Fibroblast of peridontal ligament (primary cell): ENCODE measurements at regions not wholly inside any gene's neighbourhood (a gene's known extent, or its start where the extent isn't known, plus 50 kb on each side); places are given as distances from the start of the nearest gene placed in this dataset.
"Not testable (repeated sequence)": the region's sequence is repeated elsewhere in the genome, so short reads cannot be mapped to it uniquely, and the experiment has no call there.

Experiments used
- DNase-seq: peaks from one replicate; pipeline ENCODE4 v3.0.0-alpha.2; 2010; ENCODE audit errors: extremely low read depth

DNA sequence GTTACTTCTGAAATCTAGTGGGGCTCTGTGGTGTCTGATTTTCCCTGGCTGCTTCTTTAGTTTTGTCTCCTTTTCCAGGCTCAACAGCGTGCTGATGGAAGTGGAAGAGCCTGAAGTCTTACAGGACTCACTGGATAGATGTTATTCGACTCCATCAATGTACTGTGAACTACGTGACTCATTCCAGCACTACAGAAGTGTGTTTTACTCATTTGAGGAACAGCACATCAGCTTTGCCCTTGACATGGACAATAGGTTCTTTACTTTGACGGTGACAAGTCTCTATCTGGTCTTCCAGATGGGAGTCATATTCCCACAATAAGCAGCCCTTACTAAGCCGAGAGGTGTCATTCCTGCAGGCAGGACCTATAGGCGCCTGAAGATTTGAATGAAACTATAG, 51.1 kb downstream of the NBPF8 start:
- DNase-seq = peak; percentile 4

DNA sequence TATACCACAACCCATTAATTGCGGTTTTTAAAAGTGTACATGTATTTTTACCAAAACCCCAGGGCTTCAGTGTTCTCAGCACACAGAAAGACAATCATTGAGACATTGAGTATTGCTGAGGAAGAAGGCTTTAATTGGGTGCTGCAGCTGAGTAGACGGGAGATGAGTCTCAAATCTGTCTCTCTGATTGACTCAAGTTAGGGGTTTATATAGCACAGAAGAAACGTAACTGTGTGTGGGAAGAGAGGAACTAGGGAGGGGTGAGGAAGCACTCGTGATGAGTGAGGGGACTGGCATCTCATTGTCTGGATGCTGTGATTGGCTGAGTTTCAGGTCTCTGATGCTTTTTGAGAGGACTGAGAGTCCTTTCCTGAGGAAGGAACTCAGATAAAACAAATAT, 62.8 kb downstream of the NBPF8 start:
- DNase-seq = not testable (repeated sequence)

DNA sequence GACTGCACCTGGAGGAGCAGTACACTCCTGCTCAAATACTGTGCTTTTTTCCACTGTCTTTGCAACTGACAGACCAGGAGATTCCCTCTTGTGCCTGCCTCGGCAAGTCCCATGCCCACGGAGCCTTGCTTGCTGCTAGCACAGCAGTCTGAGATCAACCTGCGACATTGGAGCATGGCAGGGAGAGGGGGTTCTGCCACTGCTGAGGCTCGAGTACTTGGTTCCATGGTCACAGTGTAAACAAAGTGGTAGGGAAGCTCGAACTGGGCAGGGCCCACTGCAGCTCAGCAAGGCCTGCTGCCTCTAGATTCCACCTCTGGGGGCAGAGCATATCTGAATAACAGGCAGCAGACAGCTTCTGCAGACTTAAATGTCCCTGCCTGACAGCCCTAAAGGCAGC, 63.6 kb downstream of the NBPF8 start:
- DNase-seq = not testable (repeated sequence)

DNA sequence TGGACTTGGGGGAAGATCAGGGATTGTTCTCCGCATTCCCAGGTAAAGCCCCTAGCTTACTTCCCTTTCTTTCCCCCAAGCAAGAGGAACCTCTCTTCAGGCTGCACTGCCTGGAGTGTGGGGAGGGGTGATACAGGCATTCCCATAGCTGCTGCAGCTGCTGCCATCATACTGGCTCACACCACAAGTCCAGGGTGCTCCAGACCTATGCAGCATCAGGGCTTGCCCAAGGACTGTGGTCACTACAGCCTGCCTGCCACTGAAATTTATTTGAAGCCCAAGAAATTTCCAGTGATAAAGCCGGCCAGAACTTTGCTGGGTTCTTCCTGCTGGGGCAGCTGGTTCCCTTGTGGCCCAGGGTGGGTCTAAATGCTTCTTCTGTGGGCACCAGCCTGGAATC, 72.7 kb downstream of the NBPF8 start:
- DNase-seq = not testable (repeated sequence)

DNA sequence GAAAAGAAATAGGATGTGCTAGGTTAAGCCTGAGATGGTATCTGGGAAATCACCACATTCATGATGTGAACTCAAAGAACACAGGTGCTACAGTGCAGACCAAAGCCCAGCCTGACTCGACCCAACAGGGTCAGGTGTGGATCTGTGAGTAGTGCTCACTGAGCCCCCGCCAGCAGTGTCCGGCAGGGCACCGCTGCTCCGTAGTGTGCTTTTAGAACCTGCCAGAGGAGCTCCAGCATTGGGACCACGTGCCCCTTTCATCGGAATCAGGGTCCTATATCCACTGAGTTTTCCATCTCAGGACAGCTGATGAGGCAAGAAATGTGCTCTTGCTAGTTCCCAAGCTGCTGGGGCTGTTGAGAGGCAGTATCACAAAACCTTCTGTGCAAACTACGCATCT, 74.4 kb downstream of the NBPF8 start:
- not testable (repeated sequence) for DNase-seq

DNA sequence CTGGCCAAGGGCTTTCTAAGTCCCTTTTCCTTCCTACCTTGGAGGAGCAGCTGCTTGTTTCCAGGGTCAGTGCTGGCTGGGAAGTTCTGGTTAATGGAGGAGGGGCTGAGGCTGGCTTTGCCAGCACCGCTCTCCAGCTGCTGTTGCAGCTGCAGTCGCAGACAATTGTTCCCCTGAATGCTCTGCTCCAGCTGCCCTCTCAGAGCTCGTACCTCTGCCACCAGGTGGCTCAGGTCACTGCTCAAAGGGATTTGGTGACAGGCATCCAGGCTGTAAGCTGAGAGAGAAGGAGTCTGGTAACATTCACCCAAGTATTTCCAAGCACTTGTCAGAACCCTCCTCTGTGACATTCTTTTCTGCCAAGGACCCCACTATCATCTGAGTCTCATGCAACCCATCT, 82.3 kb downstream of the NBPF8 start:
- not testable (repeated sequence) for DNase-seq

DNA sequence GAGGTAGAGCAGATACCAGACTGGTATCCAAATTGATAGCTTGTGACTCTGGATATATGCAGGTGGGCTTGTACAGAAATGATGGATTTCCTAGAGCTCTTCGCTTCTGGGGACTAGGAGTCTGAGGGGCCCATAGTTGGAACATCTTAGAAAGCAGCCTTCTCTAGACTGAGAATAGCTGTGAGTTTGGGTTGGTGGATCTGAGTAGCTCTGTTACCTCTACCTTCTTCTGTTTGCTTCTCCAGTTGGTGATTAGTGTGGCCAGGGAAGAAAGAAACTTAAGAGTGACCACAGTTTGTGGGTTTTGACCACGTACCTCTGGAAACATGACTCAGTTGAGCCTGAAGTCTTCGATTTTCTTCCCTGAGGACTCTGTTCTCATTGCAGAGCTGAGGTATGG, 88.4 kb downstream of the NBPF8 start:
- DNase-seq = not testable (repeated sequence)

DNA sequence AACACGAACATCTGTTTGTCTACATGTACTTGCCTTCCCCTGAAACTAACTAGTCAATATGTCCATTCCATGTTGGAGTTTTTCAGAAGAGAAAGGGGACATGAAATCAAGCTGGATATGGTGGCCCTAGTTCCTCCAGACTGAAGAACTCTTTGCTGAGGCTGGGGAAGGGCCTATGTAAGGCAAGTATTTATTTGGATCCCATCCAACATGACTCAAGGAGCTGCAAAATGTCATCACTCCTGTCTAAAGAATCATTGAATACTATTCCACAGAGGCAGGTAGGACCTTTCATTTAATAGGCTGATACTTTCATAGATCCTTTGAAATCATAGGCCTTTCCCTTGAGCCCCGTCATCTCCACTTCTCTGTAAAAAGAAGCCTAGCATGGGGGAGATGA, 91.5 kb downstream of the NBPF8 start:
- DNase-seq = not testable (repeated sequence)

DNA sequence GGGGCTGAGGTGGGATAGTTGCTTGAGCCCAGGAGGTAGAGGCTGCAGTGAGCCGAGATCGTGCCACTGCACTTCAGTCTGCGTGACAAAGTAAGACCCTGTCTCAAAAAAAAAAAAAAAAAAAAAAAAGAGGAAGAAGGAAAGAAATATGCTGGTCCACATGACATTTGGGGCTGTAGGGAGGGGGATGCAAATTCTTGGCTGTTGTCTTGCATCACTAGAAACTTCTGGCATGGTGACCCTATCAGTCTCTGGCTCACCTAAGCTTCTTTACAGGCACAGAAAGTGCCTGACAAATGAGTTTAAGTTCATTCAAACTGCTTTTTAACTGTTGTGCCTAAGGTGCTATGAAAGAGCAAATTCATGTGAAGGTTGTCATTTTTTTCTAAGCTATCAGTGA, 93.5 kb downstream of the NBPF8 start:
- DNase-seq = not testable (repeated sequence)

DNA sequence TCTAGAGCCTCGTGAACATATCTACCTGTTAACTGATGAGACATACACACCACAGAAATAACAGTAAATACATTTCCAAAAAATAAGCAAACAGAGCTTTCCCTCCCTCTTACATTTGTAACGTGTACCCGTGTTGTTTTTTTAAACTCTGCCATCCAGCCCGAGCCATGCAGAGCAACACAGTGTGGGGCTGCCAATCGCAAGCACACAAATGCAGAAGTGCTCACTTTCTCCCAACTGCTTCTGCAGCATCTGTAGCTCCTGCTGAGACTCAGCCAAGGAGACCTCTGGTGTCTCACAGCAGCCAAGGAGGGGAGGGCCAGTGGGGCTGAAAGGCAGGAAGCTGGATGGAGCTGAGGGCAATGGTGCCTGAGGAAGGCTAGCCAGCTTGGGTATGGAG, 94.4 kb downstream of the NBPF8 start:
- not testable (repeated sequence) for DNase-seq

DNA sequence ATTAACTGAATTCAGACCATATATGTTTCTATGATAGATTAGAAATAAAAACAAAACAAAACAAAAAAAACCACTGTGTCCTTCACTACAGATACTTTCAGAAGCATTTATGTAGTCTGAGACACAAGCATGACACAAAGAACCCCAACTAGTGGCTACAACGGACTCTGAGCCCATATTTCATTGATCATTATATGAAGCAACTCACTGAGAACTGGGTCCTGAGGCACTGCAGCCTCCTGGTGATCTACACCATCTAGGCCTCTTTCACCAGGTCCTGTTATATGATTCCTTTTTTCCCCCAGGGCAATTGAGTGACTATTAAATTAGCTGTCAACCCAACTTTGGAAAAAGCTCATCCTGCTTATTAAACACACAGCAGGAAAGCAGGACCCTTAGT, 98.3 kb downstream of the NBPF8 start:
- DNase-seq = not testable (repeated sequence)

DNA sequence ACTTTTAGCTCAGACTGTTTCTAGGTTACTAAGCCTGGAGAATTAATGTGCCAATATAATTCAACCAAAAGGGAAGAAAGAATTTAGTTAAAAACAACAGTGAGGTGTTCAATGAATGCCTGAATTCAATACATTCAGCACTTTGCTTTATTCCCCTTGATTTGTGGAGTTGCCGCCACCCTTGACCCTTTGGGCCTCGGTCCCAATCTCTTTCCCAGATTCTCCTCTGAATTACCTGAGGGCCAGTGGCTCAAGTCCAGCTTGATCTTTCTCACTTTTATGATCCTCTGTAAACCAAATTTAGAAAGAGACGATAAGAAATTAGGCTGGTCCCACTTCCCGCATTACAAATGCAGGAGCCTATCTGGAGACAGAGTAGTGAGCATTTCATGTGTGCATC, 98.7 kb downstream of the NBPF8 start:
- not testable (repeated sequence) for DNase-seq

DNA sequence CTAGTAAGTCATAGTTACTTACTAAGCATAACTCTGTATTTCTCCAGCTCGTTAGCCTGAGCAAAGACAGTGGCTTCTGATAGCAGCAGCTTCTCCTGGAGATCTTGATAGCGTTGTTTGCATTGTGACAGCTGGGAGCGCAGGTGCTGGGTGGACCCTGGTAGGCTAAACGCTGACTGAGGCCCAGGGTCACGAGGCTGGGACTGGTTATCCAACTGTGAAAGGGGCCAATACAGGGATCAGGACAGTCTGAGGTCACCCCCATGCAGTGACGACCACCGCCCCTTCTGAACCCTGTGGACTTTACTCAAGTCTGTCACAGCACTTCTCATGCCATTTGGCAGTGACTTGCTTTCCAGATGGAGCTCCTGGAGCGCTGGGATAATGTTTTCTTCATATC, 104.4 kb downstream of the NBPF8 start:
- not testable (repeated sequence) for DNase-seq

DNA sequence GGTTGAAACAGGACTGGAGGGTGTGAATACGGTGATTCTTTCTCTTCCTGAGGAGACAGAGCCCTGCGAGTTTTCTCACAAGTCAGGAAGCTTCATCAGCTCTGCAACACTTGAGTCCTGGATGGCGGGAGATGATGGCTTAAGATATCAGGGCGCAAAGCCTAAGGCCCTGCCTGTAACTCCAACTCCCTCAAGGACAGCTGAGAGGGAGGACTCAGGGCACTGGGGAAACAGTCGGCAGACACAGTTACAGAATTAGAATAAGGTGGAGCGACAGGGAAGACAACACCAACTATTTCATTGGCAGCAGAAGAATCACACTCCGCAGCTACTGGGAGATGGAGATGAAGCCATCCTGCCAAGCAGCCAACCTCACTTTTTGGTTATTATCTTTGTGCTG, 109.6 kb downstream of the NBPF8 start:
- not testable (repeated sequence) for DNase-seq

DNA sequence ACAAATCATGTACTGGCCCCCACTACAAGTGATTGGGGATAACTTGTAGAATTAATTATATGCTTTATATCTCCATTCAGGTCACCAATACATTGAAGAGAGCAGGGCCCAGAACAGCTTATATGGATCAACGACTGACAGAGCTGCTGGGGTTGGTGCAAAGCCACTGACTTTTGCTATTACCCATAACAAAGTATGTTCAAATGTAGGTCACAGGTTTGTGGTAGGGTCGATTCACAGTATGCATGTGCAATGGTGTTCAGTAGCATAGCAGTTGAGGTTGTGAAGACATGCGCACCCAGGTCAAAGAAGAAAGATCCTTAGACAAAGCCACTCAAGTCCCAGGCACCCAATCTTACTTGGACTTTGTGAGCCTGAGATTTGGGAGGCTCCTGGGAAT, 110.6 kb downstream of the NBPF8 start:
- DNase-seq = not testable (repeated sequence)

DNA sequence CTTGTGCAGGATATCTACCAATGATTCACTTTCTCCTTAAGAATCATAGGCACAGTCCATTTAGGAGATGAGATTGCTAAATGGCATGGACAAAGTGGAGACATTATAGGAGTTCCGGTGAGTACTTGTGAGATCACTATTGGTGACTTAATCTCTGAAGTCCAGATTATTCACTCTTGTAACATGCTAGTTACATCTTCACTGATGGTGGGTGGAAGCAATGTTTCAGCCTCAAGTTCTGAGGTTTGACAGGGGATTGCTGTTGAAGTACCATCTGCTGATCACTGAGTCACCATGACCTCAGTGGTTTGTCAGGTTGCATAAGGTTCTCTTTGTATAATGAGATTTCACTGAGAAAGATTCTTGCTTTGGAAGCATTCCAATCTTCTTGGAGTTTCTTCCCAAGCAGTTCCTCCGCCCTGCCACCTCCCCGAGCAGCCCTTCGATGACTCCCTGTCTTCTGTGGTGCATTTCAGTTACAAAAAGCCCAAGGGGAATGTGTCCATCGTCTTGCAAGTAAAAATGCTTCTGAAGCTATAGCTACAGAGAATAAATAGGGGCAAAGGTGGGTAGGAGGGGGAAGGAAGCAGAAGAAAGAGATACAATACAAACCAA, 114.7 kb downstream of the NBPF8 start:
- DNase-seq = not testable (repeated sequence)

DNA sequence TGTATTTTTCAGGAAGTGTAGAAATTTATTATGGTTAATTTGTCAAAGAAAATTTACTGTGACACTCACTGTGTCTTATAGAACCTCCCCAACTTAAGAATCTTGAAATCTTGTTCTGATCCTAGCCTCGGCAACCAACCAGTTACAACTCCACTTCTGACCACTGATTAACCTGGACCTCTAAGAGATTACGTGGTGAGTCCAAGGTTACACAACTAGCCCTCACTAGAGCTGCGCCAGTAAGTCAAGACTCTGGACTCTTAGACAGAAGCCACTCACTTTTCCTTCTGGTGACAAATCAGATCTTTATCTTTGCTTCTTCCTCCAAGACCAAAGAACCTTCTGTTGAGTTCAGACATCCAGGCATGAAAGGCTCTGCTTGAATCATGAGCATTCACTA, 116.6 kb downstream of the NBPF8 start:
- DNase-seq = not testable (repeated sequence)

DNA sequence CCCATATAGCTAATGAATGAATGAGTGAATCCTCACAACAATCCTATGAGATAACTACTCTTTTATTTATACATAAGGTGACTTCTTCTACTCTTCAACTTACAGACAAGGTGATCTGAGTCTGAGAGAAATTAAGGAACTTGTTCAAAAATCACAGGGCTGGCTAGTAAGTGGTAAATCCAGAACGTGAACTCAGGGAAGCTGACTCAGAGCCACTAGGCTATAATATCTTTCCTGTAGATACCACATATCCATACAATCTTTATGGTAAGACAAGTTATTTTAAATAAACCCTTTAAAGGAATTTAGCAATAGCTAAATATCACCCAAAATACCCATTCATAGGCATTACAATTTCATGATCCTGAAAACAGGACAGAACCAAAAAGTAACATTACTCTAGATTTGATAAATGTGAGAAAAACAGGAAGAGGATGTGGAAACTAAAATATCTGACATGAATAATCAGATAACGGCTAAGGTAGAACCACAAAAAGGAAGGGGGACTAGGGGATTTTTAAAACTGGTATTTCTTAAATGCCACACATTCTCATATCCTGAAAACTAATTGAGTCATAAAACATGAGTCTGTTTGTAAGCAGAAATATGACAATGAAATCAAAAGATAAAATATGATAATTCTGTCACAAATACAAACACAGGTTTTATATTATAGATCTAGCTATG, 119.7 kb downstream of the NBPF8 start:
- DNase-seq = not testable (repeated sequence)

DNA sequence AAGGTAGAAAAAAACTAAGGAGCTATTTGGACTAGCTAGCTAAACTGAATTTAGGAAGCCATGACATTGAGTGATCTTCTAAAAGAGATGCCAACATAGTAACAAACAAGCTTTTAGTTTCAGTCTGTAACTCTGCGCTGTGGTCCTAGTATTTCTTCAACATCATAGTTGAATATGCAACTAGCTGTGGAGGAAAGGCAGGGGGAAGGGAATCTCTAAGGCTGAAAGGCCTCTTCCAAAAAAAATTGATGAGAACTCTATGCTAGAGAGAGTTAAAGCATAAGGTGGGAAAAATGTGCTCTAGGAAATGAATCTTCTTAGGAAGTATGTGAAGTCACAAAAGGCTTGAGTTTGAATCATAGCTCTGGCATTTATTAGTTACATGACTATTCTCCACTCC, 120.2 kb downstream of the NBPF8 start:
- peak; percentile 30 for DNase-seq

DNA sequence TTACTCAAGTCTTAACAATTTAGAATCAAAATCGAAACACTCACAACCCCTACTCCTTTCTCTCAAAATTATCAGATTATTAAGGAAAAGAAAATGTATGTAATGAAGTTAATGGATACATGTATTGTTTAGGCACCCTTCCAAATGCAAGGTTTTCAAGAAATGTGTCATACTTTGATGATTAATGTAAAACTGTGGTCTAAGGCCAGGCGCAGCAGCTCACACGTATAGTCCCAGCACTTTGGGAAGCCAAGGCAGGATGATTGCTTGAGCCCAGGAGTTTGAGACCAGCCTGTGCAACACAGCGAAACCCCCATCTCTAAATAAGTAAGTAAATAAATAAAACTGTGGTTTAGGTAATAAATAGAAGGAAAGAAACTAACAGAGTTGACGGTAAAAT, 126.6 kb downstream of the NBPF8 start:
- not testable (repeated sequence) for DNase-seq

DNA sequence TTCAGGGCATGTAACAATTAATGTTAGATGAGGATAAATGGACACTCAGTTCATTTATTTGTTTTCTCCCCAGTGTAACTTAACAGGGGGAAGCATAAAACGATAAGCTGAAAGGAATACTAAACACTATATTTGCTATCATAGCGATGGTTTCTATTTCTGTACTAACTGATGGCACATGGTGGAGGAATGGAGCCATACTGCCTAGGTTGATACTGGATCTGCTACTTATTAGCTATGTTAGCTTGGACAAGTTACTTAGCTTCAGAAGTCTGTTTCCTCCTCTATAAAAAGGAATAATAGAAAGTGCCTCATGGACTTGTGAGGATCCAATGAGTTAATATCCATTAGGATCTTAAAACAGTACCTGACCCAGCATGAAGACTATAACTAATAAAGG, 127.5 kb downstream of the NBPF8 start:
- DNase-seq = not testable (repeated sequence)

DNA sequence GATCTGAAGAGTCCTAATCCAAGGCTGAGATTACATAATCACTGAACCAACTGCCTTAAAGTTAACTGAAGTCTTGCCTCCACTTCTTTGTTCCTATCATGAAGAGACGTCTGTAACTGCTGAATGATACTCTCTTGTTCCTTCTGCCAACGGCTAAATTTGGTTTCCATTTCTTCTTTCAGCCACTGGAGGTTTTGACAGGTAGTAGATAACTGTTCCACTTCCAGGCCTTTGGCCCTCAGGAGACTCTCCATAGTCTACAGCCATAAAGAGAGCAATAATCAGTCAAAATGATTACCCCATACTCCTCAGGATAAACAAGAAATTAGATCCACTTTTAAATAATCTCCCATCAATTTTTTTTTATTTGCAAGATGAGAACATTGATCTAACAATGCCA, 128.1 kb downstream of the NBPF8 start:
- DNase-seq = not testable (repeated sequence)

DNA sequence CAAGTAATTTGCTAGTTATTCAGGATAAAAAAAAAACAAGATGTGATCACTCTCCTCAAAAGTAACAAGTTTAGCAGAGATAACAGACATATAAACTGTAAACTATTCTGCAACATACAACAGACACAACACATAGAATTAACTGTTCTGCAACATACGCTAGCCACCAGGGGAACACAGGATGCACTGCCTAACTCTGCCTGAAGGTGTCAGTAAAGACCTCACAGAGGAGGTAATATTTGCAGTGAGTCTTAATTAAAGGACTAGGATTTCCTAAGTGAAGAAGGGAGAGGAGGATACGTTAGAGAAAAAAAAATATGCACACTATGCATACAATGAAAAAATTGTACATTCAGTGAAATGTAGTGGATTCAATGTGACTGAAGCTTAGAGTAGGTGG, 129.6 kb downstream of the NBPF8 start:
- not testable (repeated sequence) for DNase-seq

DNA sequence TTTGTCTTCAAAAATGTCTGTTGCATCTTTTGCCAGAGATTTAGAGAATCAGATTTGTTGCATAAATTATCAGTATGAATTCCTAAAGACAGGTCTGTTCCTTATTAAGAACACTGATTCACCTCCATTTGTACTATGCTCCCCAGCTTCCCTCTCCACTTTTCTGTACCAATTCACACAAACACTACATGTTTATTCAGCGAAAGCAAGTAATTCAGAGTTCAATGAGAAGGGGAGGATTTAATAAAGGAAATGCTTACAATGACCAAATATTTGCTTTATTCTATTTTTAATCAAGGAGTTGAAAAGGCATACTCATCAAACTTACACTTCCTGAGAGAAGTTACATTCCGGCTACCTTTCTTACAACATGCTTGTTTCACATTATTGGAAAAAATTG, 135.5 kb downstream of the NBPF8 start:
- not testable (repeated sequence) for DNase-seq
